ENCODE measurements at regions not wholly inside any gene's neighbourhood (a gene's known extent, or its start where the extent isn't known, plus 50 kb on each side); places are given as distances from the start of the nearest gene placed in this dataset.

DNA sequence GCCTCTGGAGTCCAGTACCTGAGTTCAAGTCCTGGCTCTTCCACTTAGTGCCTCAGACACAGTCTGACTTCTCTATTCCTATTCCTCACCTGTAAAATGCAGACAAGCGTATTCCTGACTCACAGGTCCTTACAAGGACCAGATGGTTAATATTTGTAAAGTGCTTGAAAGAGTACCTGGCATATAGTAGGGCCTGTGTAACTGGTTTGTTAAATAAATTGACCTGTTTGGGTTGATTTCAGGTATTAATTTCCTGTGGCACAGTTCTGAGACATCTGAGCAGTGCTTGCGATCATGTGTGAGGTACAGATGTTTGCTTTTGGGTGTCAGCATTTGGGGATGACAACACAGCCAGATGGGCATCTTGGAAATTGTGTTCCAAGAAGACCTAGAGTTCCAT is 127.5 kb downstream of the APIP start:
- TF ChIP-seq EP300 (IDR thresholded peaks at IDR 0.05; ENCODE audit: borderline replicate concordance in 1 of 2, low read depth in 1 of 2, low read length in 1 of 2) (no peak), GABPA (IDR thresholded peaks at IDR 0.05; ENCODE audit: low read depth) (no peak), NRF1 (IDR thresholded peaks at IDR 0.05; ENCODE audit: low read depth, low read length) (no peak), FOXM1 (IDR thresholded peaks at IDR 0.05; ENCODE audit: low read depth) (no peak), JUND (IDR thresholded peaks at IDR 0.05) (no peak), RXRA (IDR thresholded peaks at IDR 0.05; ENCODE audit: borderline replicate concordance, low read depth) (no peak), POLR2AphosphoS5 (IDR thresholded peaks at IDR 0.05; ENCODE audit: low read depth, low read length) (no peak), EZH2phosphoT487 (IDR thresholded peaks at IDR 0.05; ENCODE audit: borderline replicate concordance, low read depth) (no peak)
- TF ChIP-seq, protein P1, sequence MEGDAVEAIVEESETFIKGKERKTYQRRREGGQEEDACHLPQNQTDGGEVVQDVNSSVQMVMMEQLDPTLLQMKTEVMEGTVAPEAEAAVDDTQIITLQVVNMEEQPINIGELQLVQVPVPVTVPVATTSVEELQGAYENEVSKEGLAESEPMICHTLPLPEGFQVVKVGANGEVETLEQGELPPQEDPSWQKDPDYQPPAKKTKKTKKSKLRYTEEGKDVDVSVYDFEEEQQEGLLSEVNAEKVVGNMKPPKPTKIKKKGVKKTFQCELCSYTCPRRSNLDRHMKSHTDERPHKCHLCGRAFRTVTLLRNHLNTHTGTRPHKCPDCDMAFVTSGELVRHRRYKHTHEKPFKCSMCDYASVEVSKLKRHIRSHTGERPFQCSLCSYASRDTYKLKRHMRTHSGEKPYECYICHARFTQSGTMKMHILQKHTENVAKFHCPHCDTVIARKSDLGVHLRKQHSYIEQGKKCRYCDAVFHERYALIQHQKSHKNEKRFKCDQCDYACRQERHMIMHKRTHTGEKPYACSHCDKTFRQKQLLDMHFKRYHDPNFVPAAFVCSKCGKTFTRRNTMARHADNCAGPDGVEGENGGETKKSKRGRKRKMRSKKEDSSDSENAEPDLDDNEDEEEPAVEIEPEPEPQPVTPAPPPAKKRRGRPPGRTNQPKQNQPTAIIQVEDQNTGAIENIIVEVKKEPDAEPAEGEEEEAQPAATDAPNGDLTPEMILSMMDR (IDR thresholded peaks at IDR 0.05) = no peak
- TF ChIP-seq, protein P2, sequence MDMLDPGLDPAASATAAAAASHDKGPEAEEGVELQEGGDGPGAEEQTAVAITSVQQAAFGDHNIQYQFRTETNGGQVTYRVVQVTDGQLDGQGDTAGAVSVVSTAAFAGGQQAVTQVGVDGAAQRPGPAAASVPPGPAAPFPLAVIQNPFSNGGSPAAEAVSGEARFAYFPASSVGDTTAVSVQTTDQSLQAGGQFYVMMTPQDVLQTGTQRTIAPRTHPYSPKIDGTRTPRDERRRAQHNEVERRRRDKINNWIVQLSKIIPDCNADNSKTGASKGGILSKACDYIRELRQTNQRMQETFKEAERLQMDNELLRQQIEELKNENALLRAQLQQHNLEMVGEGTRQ (IDR thresholded peaks at IDR 0.05; ENCODE audit: borderline replicate concordance, low read depth, low read length) = no peak
- TF ChIP-seq, protein P3, sequence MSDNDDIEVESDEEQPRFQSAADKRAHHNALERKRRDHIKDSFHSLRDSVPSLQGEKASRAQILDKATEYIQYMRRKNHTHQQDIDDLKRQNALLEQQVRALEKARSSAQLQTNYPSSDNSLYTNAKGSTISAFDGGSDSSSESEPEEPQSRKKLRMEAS (IDR thresholded peaks at IDR 0.05; ENCODE audit: low read depth) = no peak
